SH-SY5Y (cell line): ENCODE measurements at regions not wholly inside any gene's neighbourhood (a gene's known extent, or its start where the extent isn't known, plus 50 kb on each side); places are given as distances from the start of the nearest gene placed in this dataset.

Experiments
- GATA2 ChIP-seq: IDR thresholded peaks from 2 replicates; pipeline ENCODE4 v1.6.1; 2011; ENCODE audit warnings: mild to moderate bottlenecking, low read depth, low read length
- GATA3 ChIP-seq: IDR thresholded peaks from 2 replicates; pipeline ENCODE4 v1.6.1; 2011; ENCODE audit warnings: low read depth, mild to moderate bottlenecking, low read length, moderate library complexity

DNA sequence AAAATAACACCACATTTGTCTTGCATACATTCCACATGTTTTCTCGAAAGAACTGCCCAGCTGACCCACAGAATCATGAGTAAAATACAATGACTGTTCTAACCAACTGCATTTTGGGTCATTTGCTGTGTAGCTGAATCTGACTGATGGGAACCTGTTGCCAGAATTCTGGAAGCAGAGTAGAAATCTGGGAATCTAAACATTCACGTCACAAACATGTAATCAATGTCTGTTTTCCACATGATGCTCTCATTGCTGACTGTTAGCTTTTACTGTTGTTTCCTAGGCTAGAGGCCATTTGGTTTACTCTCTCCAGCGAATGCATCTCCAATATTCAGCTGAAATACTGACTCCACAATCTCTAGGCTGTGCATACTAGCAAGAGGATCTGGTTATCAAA lies 710.1 kb downstream of the KCNJ2 start:
- no peak for TF ChIP-seq GATA3
- TF ChIP-seq GATA2 = no peak
